ENCODE measurements at regions not wholly inside any gene's neighbourhood (a gene's known extent, or its start where the extent isn't known, plus 50 kb on each side); places are given as distances from the start of the nearest gene placed in this dataset.

DNA sequence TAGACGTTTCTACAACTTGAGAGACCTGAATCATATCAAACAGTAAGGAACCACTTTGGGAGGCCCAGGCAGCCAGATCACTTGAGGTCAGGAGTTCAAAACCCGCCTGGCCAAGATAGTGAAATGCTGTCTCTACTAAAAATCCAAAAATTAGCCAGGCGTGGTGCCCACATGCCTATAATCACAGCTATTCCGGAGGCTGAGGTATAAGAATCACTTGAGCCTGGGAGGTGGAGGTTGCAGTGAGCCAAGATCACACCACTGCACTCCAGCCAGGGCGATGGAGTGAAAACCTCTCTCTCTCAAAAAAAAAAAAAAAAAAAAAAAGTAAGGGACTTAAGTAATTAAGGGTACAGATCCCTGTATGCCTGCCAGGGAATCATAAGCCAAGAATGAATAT lies 103.4 kb upstream of the NUDT7 start:
- H3K27ac Mint-ChIP-seq (ENCODE audit: unreplicated experiment), result no peak overlapping the region
- H3K4me3 Mint-ChIP-seq (ENCODE audit: unreplicated experiment), result no peak overlapping the region
- DNase-seq (ENCODE audit: extremely low spot score, unreplicated experiment), result no peak
- no peaks in the 10 kb centered on the region for H3K36me3 Mint-ChIP-seq (ENCODE audit: unreplicated experiment)
- no peaks in the 10 kb centered on the region for H3K4me1 Mint-ChIP-seq (ENCODE audit: unreplicated experiment)
- peaks cover 8% of the 10 kb centered on the region for H3K9me3 Mint-ChIP-seq (ENCODE audit: unreplicated experiment)
- H3K27me3 Mint-ChIP-seq (ENCODE audit: unreplicated experiment), result no peaks in the 10 kb centered on the region
- TF ChIP-seq, protein P1, sequence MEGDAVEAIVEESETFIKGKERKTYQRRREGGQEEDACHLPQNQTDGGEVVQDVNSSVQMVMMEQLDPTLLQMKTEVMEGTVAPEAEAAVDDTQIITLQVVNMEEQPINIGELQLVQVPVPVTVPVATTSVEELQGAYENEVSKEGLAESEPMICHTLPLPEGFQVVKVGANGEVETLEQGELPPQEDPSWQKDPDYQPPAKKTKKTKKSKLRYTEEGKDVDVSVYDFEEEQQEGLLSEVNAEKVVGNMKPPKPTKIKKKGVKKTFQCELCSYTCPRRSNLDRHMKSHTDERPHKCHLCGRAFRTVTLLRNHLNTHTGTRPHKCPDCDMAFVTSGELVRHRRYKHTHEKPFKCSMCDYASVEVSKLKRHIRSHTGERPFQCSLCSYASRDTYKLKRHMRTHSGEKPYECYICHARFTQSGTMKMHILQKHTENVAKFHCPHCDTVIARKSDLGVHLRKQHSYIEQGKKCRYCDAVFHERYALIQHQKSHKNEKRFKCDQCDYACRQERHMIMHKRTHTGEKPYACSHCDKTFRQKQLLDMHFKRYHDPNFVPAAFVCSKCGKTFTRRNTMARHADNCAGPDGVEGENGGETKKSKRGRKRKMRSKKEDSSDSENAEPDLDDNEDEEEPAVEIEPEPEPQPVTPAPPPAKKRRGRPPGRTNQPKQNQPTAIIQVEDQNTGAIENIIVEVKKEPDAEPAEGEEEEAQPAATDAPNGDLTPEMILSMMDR (IDR thresholded peaks at IDR 0.05), result no peak

DNA sequence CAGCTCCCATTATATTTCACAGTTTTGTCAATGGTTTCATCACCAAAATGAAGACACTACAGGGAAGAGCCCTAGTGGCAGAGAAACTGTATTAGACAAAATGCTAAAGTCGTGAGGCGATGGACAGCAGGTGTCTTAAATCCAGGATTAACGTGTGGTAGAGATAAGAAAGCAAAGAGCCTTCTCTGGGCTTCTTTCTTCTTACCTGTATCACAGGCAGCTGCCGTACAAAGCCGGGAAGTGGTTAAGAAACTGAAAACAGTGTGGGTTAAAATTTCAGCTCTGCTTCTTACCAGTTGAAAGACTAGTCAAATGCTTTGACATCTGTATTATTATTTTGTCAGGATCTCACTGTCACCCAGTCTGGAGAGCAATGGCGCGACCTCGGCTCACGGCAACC lies 98.2 kb upstream of the NUDT7 start:
- peaks cover 4% of the 10 kb centered on the region for H3K9me3 Mint-ChIP-seq (ENCODE audit: unreplicated experiment)
- H3K27me3 Mint-ChIP-seq (ENCODE audit: unreplicated experiment), result no peaks in the 10 kb centered on the region
- TF ChIP-seq, protein P1 (IDR thresholded peaks at IDR 0.05), result no peak
- no peaks in the 10 kb centered on the region for H3K36me3 Mint-ChIP-seq (ENCODE audit: unreplicated experiment)
- no peak for DNase-seq (ENCODE audit: extremely low spot score, unreplicated experiment)
- no peak overlapping the region for H3K4me3 Mint-ChIP-seq (ENCODE audit: unreplicated experiment)
- H3K4me1 Mint-ChIP-seq (ENCODE audit: unreplicated experiment), result no peaks in the 10 kb centered on the region
- H3K27ac Mint-ChIP-seq (ENCODE audit: unreplicated experiment), result no peak overlapping the region

DNA sequence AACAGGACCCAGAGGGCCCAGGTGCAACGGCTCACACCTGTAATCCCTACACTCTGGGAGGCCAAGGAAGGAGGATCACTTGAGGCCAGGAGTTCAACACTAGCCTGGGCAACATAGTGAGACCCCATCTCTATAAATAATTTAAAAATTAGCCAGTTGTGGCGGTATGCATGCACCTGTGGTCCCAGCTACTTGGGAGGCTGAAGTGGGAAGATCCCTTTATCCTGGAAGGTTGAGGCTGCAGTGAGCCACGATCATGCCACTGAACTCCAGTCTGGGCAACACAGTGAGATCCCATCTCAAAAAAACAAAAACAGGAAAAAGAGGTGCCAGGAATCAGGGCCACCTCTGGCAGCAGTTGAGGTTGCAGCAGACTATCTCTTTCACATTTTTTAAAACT lies 85.7 kb upstream of the NUDT7 start:
- TF ChIP-seq, protein P1 (IDR thresholded peaks at IDR 0.05), result no peak
- H3K9me3 Mint-ChIP-seq (ENCODE audit: unreplicated experiment), result no peaks in the 10 kb centered on the region
- no peaks in the 10 kb centered on the region for H3K36me3 Mint-ChIP-seq (ENCODE audit: unreplicated experiment)
- H3K4me3 Mint-ChIP-seq (ENCODE audit: unreplicated experiment), result no peak overlapping the region
- H3K27ac Mint-ChIP-seq (ENCODE audit: unreplicated experiment), result no peak overlapping the region
- no peak for DNase-seq (ENCODE audit: extremely low spot score, unreplicated experiment)
- no peaks in the 10 kb centered on the region for H3K4me1 Mint-ChIP-seq (ENCODE audit: unreplicated experiment)
- H3K27me3 Mint-ChIP-seq (ENCODE audit: unreplicated experiment), result no peaks in the 10 kb centered on the region

DNA sequence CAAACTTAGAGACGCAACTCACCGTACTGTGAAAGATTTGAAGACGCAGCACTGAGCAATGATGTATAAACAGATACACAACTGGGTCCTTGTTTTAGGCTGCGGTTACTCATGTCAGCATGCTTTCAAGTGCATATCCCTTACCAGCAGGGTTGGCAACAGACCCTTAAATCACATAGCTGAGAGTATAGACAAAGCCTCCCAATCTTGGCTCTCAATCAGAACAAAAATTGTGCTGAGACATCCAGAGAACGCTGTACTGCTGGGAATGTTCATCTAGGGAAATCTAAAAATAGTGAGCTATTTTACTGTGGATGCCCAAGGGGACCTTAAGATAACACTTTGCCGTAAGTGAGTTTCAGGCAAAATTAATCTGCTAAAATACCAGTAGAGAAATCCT lies 84.4 kb upstream of the NUDT7 start:
- no peak overlapping the region for H3K27ac Mint-ChIP-seq (ENCODE audit: unreplicated experiment)
- DNase-seq (ENCODE audit: extremely low spot score, unreplicated experiment), result no peak
- TF ChIP-seq, protein P1 (IDR thresholded peaks at IDR 0.05), result no peak
- H3K9me3 Mint-ChIP-seq (ENCODE audit: unreplicated experiment), result no peaks in the 10 kb centered on the region
- H3K4me1 Mint-ChIP-seq (ENCODE audit: unreplicated experiment), result no peaks in the 10 kb centered on the region
- H3K36me3 Mint-ChIP-seq (ENCODE audit: unreplicated experiment), result no peaks in the 10 kb centered on the region
- no peaks in the 10 kb centered on the region for H3K27me3 Mint-ChIP-seq (ENCODE audit: unreplicated experiment)
- H3K4me3 Mint-ChIP-seq (ENCODE audit: unreplicated experiment), result no peak overlapping the region

DNA sequence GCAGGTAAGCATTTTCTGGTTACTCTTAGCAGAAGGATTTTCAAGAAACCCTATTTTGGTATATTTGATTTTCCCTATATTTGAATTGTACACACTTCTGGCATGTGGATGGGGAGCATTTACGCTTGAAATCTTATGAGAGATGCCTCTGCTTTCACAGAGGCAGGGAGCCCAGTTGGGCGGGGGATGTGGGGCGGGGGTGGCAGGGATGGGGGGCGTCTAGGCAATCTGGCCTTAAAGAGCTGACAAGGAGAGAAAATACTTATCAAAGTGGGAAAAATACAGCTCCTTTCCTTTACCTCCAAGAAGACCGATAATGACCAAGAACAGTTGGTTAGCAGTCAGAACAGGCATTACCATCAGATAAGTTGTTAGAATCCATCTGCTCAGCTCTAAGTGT lies 79.1 kb upstream of the NUDT7 start:
- no peaks in the 10 kb centered on the region for H3K27me3 Mint-ChIP-seq (ENCODE audit: unreplicated experiment)
- H3K4me1 Mint-ChIP-seq (ENCODE audit: unreplicated experiment), result no peaks in the 10 kb centered on the region
- H3K36me3 Mint-ChIP-seq (ENCODE audit: unreplicated experiment), result no peaks in the 10 kb centered on the region
- no peak overlapping the region for H3K27ac Mint-ChIP-seq (ENCODE audit: unreplicated experiment)
- TF ChIP-seq, protein P1 (IDR thresholded peaks at IDR 0.05), result no peak
- no peak overlapping the region for H3K4me3 Mint-ChIP-seq (ENCODE audit: unreplicated experiment)
- H3K9me3 Mint-ChIP-seq (ENCODE audit: unreplicated experiment), result peaks cover 18% of the 10 kb centered on the region
- DNase-seq (ENCODE audit: extremely low spot score, unreplicated experiment), result no peak

Measured in osteocyte (in vitro differentiated cells).